HCT116 (cell line): ENCODE measurements at regions not wholly inside any gene's neighbourhood (a gene's known extent, or its start where the extent isn't known, plus 50 kb on each side); places are given as distances from the start of the nearest gene placed in this dataset.

Experiments
- ATAC-seq: fragments of 200-7000 bp; cut with Tn5 transposase; 2 replicates; pipeline ENCODE4 v1.9.1; 2020; ENCODE audit warnings: mild to moderate bottlenecking, moderate library complexity
- BruUV-seq: library from RNA; stranded (reverse); fragments of 400-500 nt; replicated peaks from 2 replicates; lab custom pipeline; 2021; lab: Mats Ljungman, UMichigan
- CTCF ChIA-PET: fragments of 300-600 bp; sonication (Branson Sonifier 250); formaldehyde crosslinking; loops from one replicate; lab custom pipeline; 2021; ENCODE audit warnings: antibody characterized with exemption; lab: Charles Lee
- POLR2A ChIA-PET: fragments of 300-600, 350-600 bp; sonication (Branson Sonifier 250); formaldehyde crosslinking; loops from one replicate; lab custom pipeline; 2021; ENCODE audit warnings: antibody characterized with exemption; lab: Charles Lee
- RAD21 ChIA-PET, 2 experiments: fragments of 300-600 bp; sonication (Branson Sonifier 250); formaldehyde crosslinking; loops; one replicate each; lab custom pipeline; 2023; ENCODE audit warnings: low total read pairs in 2 of 2; ENCODE audit not compliant: uncharacterized antibody in 2 of 2, unreplicated experiment in 2 of 2, low non-redundant PET in 1 of 2; lab: Charles Lee
- DNase-seq: peaks from one replicate; pipeline ENCODE4 v3.0.0-alpha.2; 2010; ENCODE audit warnings: low read depth, low spot score
- H2AFZ ChIP-seq: fragments of 200-600 bp; shearing (Covaris generic), sonication (generic); 2 replicates; pipeline ENCODE4 v1.6.1; 2017; ENCODE audit warnings: low read depth, mixed run types, mixed read lengths, antibody characterized with exemption, low read length; ENCODE audit not compliant: poor library complexity, severe bottlenecking
- H3K27ac ChIP-seq: 2 replicates; pipeline ENCODE4 v1.5.1; 2012; ENCODE audit warnings: low read depth, low read length
- H3K27me3 ChIP-seq: fragments of 200-600 bp; sonication (generic); 2 replicates; pipeline ENCODE4 v1.6.1; 2016; ENCODE audit warnings: mixed run types, low read length, mixed read lengths; ENCODE audit not compliant: insufficient read depth
- H3K36me3 ChIP-seq, 2 experiments: fragments of 200-500 bp in 1 of 2; fragments of 200-600 bp in 1 of 2; sonication (Bioruptor generic) in 1 of 2; sonication (generic) in 1 of 2; 2 replicates each; pipeline versions ENCODE4 v1.5.1 to v1.6.1; 2014 to 2016; ENCODE audit warnings: low read length in 2 of 2, inconsistent platforms in 1 of 2, mixed read lengths in 1 of 2, mixed run types in 1 of 2; ENCODE audit not compliant: insufficient read depth in 2 of 2, control insufficient read depth in 1 of 2
- H3K4me1 ChIP-seq, 2 experiments: fragments of 200-600 bp in 1 of 2; sonication (generic) in 1 of 2; 2 replicates each; pipeline versions ENCODE4 v1.5.1 to v1.6.1; 2012 to 2017; ENCODE audit warnings: low read length in 2 of 2, inconsistent platforms in 1 of 2, mild to moderate bottlenecking in 1 of 2, mixed read lengths in 1 of 2, mixed run types in 1 of 2, moderate library complexity in 1 of 2; ENCODE audit not compliant: insufficient read depth in 2 of 2, control insufficient read depth in 1 of 2
- H3K4me2 ChIP-seq: fragments of 200-600 bp; sonication (generic); 2 replicates; pipeline ENCODE4 v1.6.1; 2017; ENCODE audit warnings: mixed run types, low read length, mixed read lengths
- H3K4me3 ChIP-seq, 2 experiments: fragments of 200-600 bp in 1 of 2; sonication (generic) in 1 of 2; replicated peaks in 1 of 2; 2 replicates each; pipeline ENCODE4 v1.5.1; 2011 to 2016; ENCODE audit warnings: low read length in 2 of 2, control low read depth in 1 of 2, low read depth in 1 of 2, mild to moderate bottlenecking in 1 of 2, mixed read lengths in 1 of 2, mixed run types in 1 of 2
- H3K79me2 ChIP-seq: fragments of 200-600 bp; sonication (generic); 2 replicates; pipeline ENCODE4 v1.6.1; 2017; ENCODE audit warnings: mild to moderate bottlenecking, mixed run types, low read length, moderate library complexity, mixed read lengths; ENCODE audit not compliant: insufficient read depth
- H3K9ac ChIP-seq: fragments of 200-600 bp; sonication (generic); 2 replicates; pipeline ENCODE4 v1.6.1; 2016; ENCODE audit warnings: low read length, mixed read lengths
- H3K9me2 ChIP-seq: fragments of 200-600 bp; sonication (generic), shearing (Covaris generic); 2 replicates; pipeline ENCODE4 v1.6.1; 2017; ENCODE audit warnings: mixed run types, mild to moderate bottlenecking, moderate library complexity; ENCODE audit not compliant: insufficient read depth
- H3K9me3 ChIP-seq, 2 experiments: fragments of 200-500 bp in 1 of 2; fragments of 200-600 bp in 1 of 2; sonication (Bioruptor generic) in 1 of 2; sonication (generic) in 1 of 2; 2 replicates each; pipeline ENCODE4 v1.6.1; 2014 to 2017; ENCODE audit warnings: low read length in 2 of 2, mixed read lengths in 2 of 2, inconsistent platforms in 1 of 2, low read depth in 1 of 2, mild to moderate bottlenecking in 1 of 2, mixed run types in 1 of 2, moderate library complexity in 1 of 2; ENCODE audit not compliant: control insufficient read depth in 1 of 2, insufficient read depth in 1 of 2
- H4K20me1 ChIP-seq: fragments of 200-600 bp; sonication (generic), shearing (Covaris generic); 2 replicates; pipeline ENCODE4 v1.6.1; 2017; ENCODE audit warnings: mixed run types, mild to moderate bottlenecking, moderate library complexity; ENCODE audit not compliant: insufficient read depth
- EZH2 ChIP-seq: fragments of 200-600 bp; sonication (generic); IDR thresholded peaks from 2 replicates; pipeline ENCODE4 v1.6.1; 2017; ENCODE audit warnings: antibody characterized with exemption, mixed run types
- JUND ChIP-seq: IDR thresholded peaks from 2 replicates; pipeline ENCODE4 v1.6.1; 2012
- POLR2A ChIP-seq: IDR thresholded peaks from 2 replicates; pipeline ENCODE4 v1.7.0; 2011; ENCODE audit warnings: borderline replicate concordance; ENCODE audit not compliant: insufficient read depth, insufficient read length; ENCODE audit errors: extremely low read depth
- POLR2AphosphoS5 ChIP-seq: IDR thresholded peaks from 2 replicates; pipeline ENCODE4 v1.6.1; 2011; ENCODE audit warnings: mild to moderate bottlenecking, low read depth, low read length, moderate library complexity
- REST ChIP-seq: IDR thresholded peaks from 2 replicates; pipeline ENCODE4 v1.6.1; 2012; ENCODE audit warnings: low read depth
- ZNF274 ChIP-seq: fragments of 200-500 bp; sonication (Bioruptor generic); IDR thresholded peaks from 2 replicates; pipeline ENCODE4 v1.6.1; 2014; ENCODE audit warnings: mild to moderate bottlenecking, low read depth, low read length, inconsistent platforms
- intact Hi-C: fragments of 100-400 bp; cut with micrococcal nuclease; formaldehyde crosslinking; loops from 2 replicates; pipeline ENCODE4 v1.10.0; 2022

DNA sequence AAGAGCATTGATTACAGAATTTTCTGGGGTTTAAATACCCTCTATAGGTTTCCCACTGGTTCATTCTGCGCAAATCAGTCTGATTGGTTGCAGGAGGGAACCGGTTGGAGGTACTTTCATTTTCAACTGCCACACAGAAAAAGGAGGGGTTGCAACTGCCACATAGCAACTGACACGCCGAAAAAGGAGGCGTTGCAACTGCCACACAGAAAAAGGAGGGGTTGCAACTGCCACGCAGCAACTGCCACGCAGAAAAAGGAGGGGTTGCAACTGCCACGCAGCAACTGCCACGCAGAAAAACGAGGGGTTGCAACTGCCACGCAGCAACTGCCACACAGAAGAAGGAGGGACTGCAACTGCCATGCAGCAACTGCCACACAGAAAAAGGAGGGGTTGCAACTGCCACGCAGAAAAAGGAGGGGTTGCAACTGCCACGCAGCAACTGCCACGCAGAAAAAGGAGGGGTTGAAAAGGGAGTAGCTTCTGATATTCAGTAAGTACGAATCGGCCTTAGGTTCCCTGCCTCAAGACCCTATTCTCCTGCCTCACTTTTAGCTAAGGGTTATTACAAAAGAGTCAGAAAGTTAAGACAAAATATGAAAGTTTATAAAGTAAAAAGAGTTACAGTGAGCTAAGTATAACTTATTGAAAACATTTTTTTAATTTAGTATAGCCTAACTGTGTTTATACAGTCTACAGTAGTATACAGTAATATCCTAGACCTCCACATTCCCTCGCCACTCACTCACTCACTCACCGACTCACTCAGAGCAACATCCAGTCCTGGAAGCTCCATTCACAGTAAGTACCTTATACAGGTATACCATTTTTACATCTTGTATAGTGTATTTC is 431.8 kb downstream of the KCTD8 start:
- Histone ChIP-seq H3K27me3 (no peaks in the 10 kb centered on the region), H3K27ac (no peak overlapping the region), H3K9me2 (no peaks in the 10 kb centered on the region), H3K36me3 (no peaks in the 10 kb centered on the region), H2AFZ (no peak overlapping the region), H3K4me2 (no peak overlapping the region), H3K4me1 (no peaks in the 10 kb centered on the region), H3K4me3 (no peak overlapping the region), H4K20me1 (no peaks in the 10 kb centered on the region), H3K9me3 (peaks cover 9 to 19% of the 10 kb centered on the region in 2 experiments; a peak in 2 of 4 replicates), H3K79me2 (no peaks in the 10 kb centered on the region), H3K9ac (no peak overlapping the region)
- ChIA-PET CTCF (no interaction called here), RAD21 (no interaction called here), POLR2A (no interaction called here)
- DNase-seq (no peak), ATAC-seq (no peak)
- TF ChIP-seq POLR2A (no peak), JUND (no peak), ZNF274 (no peak), POLR2AphosphoS5 (no peak), REST (no peak), EZH2 (no peak)
- BruUV-seq: no TSS peak
- intact Hi-C loops: no loop called here
